GM12864 (cell line): ENCODE measurements at regions not wholly inside any gene's neighbourhood (a gene's known extent, or its start where the extent isn't known, plus 50 kb on each side); places are given as distances from the start of the nearest gene placed in this dataset.

Experiments
- DNase-seq: peaks from one replicate; pipeline ENCODE4 v3.0.0-alpha.2; 2011; ENCODE audit warnings: low read depth
- H3K4me3 ChIP-seq: 2 replicates; pipeline ENCODE4 v1.5.1; 2011; ENCODE audit warnings: mild to moderate bottlenecking, low read depth, low read length, control low read depth
- CTCF ChIP-seq: IDR thresholded peaks from 2 replicates; pipeline ENCODE4 v1.5.1; 2011; ENCODE audit warnings: low read depth, mild to moderate bottlenecking, moderate library complexity, low read length, control low read depth, inconsistent platforms; ENCODE audit errors: missing control alignments

GRCh38 chr17:77408284-77408683 lies 267.5 kb downstream of the SEC14L1 start:
- DNase-seq, result no peak

GRCh38 chr17:77409282-77410161 lies 268.8 kb downstream of the SEC14L1 start:
- H3K4me3 ChIP-seq, result no peak overlapping the region
- no peak for TF ChIP-seq CTCF
- DNase-seq, result no peak

More at GRCh38 chr17:77408284-77408683, 267.5 kb downstream of the SEC14L1 start:
- TF ChIP-seq CTCF, result no peak
- H3K4me3 ChIP-seq, result no peak overlapping the region

- TF ChIP-seq CTCF, result no peak
- H3K4me3 ChIP-seq, result no peak overlapping the region
- no peak for DNase-seq
Measured at GRCh38 chr17:77410470-77410869, 269.7 kb downstream of the SEC14L1 start.

GRCh38 chr17:77414811-77415400 lies 274.1 kb downstream of the SEC14L1 start:
- DNase-seq, result no peak
- no peak for TF ChIP-seq CTCF

GRCh38 chr17:77416105-77416713 lies 275.4 kb downstream of the SEC14L1 start:
- no peak for DNase-seq
- no peak for TF ChIP-seq CTCF
- no peak overlapping the region for H3K4me3 ChIP-seq

More at GRCh38 chr17:77414811-77415400, 274.1 kb downstream of the SEC14L1 start:
- no peak overlapping the region for H3K4me3 ChIP-seq

GRCh38 chr17:77417575-77417974 lies 276.8 kb downstream of the SEC14L1 start:
- H3K4me3 ChIP-seq, result no peak overlapping the region
- no peak for DNase-seq
- TF ChIP-seq CTCF, result no peak
